ENCODE measurements at regions not wholly inside any gene's neighbourhood (a gene's known extent, or its start where the extent isn't known, plus 50 kb on each side); places are given as distances from the start of the nearest gene placed in this dataset.
"Not testable (repeated sequence)": the region's sequence is repeated elsewhere in the genome, so short reads cannot be mapped to it uniquely, and the experiment has no call there.

DNA sequence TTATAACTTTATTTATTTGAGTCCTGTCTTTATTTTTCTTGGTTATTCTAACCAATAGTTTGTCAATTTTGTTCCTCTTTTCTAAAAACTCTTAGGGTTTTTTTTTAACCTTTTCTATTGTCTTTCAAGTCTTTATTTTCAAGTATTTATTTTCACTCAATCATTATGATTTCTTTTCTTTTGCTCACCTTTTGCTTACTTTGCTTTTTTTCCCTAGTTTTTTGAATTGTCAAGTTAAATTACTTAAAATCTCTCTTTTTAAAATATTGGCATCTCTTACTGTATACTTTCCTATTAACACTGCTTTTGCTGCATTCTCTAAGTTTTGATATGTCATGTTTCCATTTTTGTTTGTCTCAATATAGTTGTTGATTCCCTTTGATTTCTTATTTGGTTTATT lies 396.8 kb upstream of the CCDC179 start:
- DNase-seq, result no peak

DNA sequence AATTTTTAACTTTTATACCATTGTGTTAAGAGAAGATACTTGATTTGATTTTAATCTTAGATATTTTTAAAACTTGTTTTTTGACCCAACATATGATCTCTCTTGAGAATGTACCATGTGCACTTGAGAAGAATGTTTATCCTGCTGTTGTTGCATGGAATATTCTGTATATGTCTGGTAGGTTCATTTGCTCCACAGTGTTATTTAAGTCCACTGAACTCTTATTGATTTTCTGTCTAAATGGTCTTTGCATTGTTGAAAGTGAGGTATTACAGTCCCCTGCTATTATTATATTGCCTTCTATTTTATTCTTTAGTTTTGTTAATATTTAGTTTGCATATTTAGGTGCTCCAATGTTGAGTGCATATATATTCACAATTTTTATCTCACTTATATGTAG lies 397.3 kb upstream of the CCDC179 start:
- no peak for DNase-seq

DNA sequence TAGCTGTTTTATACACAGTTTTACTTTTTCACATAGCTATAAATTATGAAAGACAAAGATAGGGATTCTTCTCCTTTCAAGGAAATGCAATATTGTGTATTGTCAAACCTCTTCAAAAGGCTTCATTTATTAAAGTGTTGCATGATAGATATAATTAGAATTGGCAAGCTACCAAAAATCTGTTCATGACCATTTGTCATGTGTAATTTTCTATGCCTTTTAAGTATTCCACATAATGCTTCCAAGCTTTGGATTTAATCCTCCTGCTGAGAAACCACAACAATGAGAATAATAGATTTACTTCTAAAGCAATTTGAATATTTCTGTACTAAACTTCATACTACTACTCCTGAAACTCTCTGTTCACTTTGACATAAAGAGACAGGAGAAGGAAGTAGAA lies 403.2 kb upstream of the CCDC179 start:
- no peak for DNase-seq

DNA sequence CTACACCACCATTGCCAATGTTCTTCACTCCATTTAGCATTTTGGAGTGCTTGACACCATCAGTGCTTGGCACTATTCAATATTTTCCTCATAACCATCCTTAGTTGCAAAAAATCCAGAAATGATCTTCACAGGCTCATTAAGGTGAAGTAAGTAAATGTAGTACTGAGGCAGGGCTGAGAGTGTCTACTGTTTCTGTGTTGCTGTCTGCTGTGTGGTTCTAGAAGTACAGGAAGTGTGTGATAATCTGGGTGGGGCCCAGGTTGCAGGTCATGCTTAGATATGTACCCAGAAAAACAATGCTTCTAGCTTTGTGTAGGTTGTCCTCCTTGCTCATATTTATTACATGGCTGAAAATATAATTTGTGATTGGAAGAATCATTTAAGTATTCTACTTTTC lies 411.8 kb upstream of the CCDC179 start:
- DNase-seq, result no peak

DNA sequence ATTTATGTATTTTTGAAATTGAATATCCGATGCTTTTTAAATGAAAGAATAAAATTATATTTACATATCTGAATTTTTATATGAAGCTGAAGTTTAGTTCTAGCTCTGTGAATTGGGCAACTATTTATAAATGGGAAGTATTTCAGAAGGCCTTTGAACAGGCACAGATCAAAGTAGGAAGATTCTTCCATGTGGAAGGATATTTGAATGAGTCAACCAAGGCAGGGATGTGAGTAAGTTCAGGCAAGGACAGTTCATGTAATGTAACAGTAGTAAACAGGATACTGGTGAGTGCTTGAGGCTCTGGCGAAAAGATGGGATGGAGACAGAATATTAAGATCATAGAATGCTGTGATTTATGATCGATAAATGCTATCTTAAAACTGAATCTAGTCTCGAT lies 417.8 kb upstream of the CCDC179 start:
- DNase-seq, result no peak

DNA sequence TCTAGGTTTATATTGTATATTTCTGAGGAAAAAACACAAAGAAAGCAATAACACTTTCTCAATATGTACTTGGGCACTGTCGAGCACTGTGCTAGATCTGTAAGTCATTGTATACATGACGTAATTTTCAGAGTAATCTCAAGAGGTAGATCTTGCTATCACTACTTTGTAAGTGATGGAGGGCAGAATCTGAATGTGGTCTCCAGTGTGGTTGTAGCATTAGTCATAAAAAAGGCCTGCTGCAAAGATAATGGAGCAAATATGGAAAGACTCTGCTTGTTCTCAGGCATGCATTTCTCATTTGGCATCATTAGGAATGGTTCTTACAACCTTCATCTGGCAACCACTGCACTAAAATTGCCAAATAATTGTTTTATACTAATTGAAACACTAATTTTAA lies 419.8 kb upstream of the CCDC179 start:
- no peak for DNase-seq

DNA sequence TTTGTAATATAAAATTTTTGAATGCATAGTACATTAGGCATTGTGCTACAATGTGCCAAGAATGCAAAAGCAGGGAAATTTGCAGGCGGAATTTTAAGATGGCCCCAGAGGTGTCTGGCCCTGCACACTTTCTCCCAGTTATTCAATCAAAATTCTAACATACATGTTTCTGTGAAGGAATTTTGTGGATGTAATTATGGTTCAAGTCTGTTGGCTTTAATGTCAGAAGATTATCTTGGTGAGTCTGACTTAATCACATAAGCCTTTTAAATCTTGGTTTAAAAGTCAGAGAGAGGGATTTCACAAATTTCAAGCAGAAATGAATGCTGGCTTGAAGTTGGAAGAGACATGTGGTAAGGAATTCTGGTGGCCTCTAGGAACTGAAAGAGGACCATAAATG lies 423.4 kb upstream of the CCDC179 start:
- DNase-seq, result no peak

DNA sequence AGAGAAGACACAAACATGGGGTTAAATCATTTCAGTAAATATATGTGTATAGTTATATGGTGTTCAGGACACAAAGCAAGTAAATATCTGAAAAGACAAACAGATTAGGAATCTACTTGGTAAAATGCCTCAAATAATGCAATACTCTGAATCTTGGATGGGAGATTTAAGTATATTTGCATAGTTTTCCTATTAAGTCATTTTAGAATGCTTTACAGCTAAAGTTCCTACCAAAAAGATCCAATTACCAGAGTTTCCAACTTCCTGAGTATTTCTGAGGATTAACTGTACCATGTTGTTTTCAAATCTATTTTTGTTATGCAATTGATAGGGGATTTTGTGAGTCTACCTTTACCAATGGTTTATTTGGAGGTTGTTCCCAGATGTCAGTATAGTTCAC lies 424.4 kb upstream of the CCDC179 start:
- no peak for DNase-seq

DNA sequence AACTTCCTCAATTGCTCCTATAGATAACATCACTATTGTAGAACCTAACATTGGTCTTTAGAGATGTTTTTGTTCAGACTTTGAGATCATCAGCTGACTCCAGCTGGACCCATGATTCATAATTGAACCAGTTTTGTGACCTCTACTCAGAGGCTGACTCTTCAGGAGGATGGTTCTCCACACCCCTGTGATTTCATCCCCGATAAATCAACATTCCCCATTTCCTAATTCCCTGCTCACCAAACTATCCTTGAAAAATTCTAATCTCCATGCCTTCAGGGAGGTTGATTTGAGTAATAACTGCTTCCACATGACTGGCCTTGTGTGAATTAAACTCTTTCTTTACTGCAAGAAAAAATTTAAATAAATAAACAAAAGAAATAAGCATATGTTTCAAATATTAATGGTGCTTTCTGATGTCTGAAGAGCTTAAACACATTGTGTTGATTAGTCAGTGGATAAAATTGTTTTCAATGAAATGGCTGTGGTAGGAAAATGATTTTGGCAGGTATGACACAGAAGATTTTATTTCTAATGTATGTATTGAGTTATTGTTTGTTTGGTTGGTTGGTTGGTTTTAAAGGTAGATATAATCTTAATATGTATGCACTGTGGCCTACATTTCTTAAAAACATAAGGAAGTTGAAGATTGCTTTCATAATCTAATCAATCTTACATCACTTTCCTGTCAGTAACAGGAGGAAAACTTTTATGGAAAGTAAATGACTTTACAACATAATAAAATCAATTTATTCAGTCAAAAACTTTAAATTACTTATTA lies 427.9 kb upstream of the CCDC179 start:
- DNase-seq, result no peak

DNA sequence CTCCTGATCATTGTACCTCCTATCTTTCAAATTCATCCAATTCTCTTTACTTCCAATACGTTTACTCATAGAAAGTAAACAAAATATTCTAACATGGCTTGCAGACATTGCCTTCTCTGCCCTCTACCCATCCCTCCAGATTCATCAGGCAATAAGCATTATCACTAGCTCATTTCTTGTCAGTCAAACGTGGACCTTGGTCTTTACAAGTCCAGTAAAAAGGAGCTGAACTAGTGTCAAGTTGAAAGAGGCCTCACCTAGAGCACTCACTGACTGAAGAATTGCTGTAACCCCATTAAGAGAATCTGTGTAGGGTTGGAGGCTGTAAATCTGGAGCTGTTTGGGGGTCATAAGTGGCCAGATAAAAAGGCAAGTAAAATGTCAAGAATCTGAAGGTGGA lies 435.0 kb upstream of the CCDC179 start:
- DNase-seq, result no peak

DNA sequence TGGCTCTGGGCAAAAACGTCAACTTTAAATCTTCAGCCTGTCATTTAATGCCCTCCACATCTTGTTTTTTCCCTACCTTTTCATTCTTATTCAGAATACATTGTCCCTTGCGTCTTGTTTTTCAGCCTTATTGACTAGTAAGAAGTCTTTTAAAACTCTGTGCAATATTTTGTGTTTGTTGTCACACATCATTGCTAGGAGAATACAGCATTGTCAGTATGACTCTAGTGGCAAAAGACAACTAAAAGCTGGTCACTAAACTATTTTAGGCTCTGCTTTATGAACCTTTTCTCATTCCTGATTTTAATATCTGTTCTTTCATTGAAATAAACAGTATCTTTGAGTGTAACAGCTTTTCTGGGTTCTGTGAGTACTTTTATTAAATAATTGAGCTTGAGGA lies 447.8 kb upstream of the CCDC179 start:
- no peak for DNase-seq

DNA sequence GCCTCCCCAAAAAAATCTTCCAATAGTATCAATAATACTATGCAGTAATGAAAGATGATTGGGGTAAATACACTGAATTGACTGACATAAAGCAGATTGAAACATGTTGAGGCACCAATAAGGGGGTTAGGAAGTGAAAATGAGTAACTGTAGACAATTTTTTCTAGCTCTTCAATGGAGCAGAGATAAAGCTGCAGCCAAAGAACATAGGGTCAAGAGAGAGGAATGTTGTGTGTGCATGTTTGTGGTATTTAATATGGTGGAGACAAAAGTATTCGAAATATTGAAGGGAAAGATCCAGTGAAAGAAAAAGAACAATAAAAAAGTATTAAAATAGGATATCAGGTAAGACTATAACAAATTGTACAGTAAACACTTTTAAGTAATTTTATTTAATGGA lies 450.0 kb upstream of the CCDC179 start:
- no peak for DNase-seq

DNA sequence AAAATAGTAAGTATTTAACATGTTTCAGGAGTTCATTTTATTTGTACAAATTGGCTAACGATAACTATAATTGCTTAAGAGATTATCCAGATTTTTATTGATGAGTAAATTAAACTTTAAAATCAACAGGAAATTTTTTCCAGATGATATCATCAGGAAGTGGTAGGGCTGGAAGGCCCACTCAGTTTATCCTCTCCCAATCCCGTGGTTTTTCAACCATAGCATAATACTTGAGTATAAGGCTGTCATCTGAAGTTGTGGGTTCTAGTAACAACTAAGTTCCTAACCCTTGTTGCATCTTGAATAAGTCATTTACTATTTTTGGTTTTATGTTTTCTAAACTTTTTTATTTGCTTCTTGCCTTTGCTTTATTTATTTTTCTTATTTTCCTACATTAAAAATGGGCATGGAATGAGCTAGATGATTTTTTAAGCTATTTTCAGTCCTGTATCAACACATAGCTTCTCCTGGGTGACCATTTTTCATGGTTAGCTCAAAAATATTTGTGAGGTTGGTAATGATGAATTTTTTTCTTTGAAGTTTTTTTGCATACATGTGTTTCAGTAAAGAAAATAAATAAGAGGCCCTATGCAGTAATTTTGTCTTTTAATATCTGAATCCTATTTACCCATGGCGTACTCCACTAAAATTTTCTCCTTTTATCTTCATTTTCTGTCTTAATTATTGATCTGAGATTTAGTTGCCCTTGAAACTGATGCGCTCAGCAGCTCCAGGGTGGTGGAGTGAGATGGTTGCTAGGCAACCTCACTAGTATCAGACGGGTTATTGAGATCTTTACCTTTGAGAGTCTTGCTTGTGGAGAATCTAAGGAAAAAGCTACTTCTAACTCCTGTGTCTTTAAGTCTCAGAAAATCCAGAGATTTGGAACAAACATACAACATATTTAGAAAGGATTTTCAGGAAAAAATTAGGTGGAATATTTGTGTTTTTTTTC lies 452.0 kb upstream of the CCDC179 start:
- no peak for DNase-seq

DNA sequence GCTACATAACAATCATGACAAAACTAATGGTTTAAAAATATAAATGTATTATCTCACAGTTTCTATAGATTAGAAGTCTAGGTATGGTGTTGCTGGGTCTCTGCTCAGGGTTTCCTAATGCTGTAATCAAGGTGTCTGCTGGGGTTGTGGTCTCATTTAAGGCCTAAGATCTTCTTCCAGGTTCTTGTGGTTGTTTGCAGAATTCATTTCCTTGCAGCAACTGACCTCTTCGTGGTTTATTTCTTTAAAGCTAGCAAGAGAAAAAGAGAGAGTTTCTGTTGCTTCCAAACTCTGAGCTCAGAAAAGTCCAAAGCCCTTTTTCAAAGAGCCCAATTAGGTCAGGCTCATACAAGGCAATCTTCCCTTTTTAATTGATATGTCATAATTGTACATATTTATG lies 452.7 kb upstream of the CCDC179 start:
- DNase-seq, result no peak

DNA sequence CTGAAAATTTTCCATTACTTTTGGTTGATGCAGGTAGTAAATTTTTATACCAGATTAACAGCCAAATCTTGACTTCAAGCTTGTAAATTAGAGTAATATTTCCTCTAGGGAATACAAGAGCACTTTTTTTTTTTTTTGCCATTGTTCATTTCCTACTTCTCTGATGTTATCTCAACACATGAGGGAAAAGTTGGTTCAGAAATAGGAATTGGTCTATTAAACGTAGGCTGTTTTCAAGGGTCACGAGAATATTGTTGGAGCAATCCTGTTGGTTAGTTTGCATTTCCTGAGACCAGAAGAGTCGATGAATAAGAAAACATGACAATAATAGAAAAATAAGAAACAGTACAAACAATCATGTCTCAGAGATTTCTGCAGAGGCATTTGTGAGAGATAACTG lies 453.9 kb upstream of the CCDC179 start:
- no peak for DNase-seq

DNA sequence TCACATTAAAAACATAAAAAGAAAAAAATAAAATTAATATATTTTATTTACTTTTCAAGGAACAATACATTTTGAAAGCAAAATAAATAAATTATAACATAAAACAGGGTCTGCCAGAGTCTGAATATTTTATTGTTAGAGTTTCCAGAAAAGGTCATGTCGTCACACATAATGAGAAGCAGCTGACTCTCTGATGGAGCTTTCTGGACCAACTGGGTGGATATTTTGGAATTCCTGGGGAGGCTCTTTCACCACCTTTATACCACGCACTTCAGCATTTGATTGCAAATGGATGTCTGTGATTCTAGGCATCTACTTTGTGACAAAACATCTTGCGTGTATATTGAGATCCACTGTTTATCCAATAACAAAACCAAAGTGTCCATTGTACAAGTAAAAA lies 455.0 kb upstream of the CCDC179 start:
- DNase-seq, result no peak

DNA sequence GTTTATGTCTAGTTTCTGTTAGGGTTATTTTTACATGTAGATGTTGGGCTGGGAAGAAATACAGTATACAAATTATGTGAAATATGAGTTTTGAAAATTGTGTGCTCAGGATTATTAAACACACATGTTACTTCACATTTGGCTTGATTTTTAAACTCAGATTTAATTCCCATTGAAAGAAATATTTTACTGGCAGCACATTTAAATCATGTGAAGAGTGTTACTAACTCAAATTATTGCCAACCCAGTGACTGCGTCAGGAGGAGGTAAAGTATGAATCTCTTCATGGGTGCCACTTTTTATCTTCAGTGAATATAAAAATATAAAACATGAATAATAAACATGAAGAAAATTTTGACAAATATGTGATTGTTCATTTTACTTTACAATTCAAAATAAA lies 457.5 kb upstream of the CCDC179 start:
- DNase-seq, result no peak

DNA sequence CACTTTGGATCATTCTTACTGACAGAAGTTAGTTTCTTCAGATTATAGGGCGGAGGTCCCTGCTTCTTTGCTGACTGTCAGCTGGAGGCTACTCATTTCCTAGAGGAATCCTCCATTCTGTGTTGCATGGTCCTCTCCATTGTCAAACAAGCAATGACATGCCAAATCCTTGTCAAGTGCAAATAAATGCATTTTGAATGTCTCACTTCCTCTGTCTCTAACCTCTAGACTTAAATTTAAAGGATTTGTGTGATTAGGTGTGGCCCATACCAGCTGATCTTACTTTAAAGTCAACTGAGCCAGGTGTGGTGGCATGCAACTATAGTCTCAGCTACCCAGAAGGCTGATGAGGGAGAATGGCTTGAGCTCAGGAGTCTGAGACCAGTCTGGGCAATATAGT lies 458.4 kb upstream of the CCDC179 start:
- DNase-seq, result no peak

DNA sequence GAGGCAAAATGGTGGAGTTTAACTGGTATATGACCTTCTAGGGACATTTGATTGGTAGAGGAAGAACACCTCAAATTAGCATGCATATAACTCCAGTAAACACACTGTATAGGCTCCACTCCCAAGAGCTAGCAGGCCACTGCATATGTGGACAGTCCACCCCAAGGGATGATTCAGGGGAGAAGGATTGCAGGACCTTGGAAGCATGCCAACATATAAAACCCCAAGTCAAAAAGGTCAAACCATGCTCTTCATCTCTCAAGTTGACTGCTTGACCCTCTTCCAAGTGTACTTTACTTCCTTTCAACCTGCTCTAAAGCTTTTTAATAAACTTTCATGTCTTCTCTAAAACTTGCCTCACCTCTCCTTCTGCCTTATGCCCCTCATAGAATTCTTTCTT lies 459.9 kb upstream of the CCDC179 start:
- no peak for DNase-seq

DNA sequence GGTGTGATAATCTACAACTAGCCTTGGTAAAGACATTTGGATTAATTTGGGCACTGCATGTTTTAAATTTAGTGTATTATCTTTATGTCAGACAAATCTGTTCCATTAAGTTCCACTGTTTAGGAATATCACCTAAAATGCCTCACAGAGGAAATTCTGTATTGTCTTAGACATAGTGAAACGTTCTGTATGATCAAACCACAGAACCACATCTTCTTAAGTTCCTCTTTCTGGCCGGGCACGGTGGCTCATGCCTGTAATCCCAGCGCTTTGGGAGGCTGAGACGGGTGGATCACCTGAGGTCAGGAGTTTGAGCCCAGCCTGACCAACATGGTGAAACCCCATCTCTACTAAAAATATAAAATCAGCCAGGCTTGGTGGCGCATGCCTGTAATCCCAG lies 475.3 kb upstream of the CCDC179 start:
- DNase-seq, result not testable (repeated sequence)

DNA sequence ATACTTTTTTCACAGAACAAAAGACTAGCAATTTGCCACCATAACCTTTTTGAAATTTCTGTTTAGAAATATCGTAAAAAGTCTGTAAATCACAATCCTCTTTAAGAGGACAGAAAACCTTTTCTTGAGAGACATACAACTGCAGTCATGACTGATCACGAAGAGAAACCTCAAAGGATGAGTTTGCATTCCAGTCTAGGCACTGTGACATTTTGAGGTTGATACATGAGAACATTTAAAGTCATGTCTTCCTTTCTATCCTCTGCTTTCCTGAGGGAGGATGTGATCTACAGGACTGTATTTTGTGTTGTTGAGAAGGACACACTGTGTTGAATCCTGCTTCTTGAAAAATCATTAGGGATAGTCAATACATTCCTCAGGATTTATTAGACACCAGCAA lies 476.7 kb upstream of the CCDC179 start:
- DNase-seq, result no peak

DNA sequence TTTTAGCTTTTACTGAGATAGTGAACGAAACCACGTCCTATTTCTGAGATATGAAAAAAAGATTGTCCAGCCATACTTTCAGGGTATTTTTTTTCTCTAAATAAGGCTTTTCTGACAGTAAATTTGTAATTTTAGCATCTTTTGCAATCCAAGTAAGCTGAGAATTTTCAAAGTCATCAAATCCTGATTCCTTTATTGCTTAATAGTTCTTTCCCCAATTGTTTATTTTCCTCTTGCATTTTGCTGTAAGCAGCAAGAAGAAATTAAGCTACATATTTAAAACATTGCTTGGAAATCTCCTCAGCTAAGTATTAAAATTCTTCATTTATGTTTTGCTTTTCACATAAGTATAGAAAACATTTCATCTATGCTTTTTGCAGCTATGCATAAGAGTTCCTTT lies 493.3 kb upstream of the CCDC179 start:
- no peak for DNase-seq

DNA sequence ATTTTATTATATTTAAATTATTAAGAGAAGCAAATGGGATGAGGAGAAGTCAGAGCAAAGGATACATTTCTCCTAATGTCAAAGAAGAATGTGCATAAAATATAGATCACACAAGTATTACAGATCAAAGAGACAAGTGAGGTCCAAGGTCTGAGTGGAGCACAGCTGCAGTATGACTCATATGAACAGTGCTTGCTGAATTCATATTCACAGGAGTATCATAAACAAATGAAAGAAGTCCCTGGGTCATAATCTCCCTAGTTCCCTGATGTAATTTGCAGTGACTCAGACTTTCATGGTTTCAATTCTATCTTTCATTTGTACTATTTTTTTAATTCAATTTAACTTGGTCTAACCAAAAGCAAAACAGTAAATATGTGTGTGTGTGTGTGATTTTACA lies 499.0 kb upstream of the CCDC179 start:
- DNase-seq, result no peak

DNA sequence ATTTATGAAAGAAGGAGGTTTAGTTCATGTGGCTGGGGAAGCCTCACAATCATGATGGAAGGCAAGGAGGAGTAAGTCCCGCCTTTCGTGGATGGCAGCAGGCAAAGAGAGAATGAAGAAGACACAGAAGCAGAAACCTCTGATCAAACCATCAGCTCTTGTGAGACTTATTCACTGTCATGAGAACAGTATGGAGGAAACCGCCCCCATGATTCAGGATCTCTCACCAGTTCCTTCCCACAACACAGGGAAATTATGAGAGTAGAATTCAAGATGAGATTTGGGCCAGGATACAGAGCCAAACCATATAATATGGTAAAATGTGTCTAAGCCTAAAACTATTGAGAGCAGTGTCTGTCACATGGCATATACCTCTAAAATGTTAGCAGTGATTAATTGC lies 503.8 kb upstream of the CCDC179 start:
- DNase-seq, result no peak

Measured in left kidney (tissue), 1 donor.